Mesendoderm (in vitro differentiated cells): ENCODE measurements at regions not wholly inside any gene's neighbourhood (a gene's known extent, or its start where the extent isn't known, plus 50 kb on each side); places are given as distances from the start of the nearest gene placed in this dataset.

Experiments
- DNase-seq: peaks from one replicate; pipeline ENCODE4 v3.0.0; 2013
- H2AK5ac ChIP-seq: 2 replicates; pipeline ENCODE4 v1.6.1; 2013; ENCODE audit warnings: low read length, inconsistent platforms
- H2BK120ac ChIP-seq: 2 replicates; pipeline ENCODE4 v1.6.1; 2013; ENCODE audit warnings: low read depth, mild to moderate bottlenecking, low read length, moderate library complexity, mixed read lengths
- H2BK15ac ChIP-seq: replicated peaks from 2 replicates; pipeline ENCODE4 v1.6.1; 2013; ENCODE audit warnings: low read depth, mild to moderate bottlenecking, moderate library complexity
- H2BK5ac ChIP-seq: 2 replicates; pipeline ENCODE4 v1.6.1; 2013; ENCODE audit warnings: low read length, inconsistent platforms
- H3K18ac ChIP-seq: 2 replicates; pipeline ENCODE4 v1.6.1; 2013; ENCODE audit warnings: mild to moderate bottlenecking, low read length, mixed read lengths
- H3K23ac ChIP-seq: one replicate; pipeline ENCODE4 v1.6.1; 2013; ENCODE audit warnings: low read length
- H3K27ac ChIP-seq: 2 replicates; pipeline ENCODE4 v1.5.1; 2013; ENCODE audit warnings: low read depth, mild to moderate bottlenecking, inconsistent platforms, low read length, moderate library complexity
- H3K27me3 ChIP-seq: 2 replicates; pipeline ENCODE4 v1.6.1; 2013; ENCODE audit warnings: low read length, control low read depth, mild to moderate bottlenecking, inconsistent platforms; ENCODE audit not compliant: insufficient read depth, poor library complexity
- H3K36me3 ChIP-seq: 2 replicates; pipeline ENCODE4 v1.6.1; 2013; ENCODE audit warnings: low read length, inconsistent platforms; ENCODE audit not compliant: control insufficient read depth, insufficient read depth
- H3K4ac ChIP-seq: one replicate; pipeline ENCODE4 v1.6.1; 2013; ENCODE audit warnings: low read depth, mild to moderate bottlenecking, low read length, moderate library complexity
- H3K4me1 ChIP-seq: 2 replicates; pipeline ENCODE4 v1.6.1; 2013; ENCODE audit warnings: low read depth, low read length, inconsistent platforms; ENCODE audit not compliant: control insufficient read depth
- H3K4me2 ChIP-seq: 2 replicates; pipeline ENCODE4 v1.6.1; 2013; ENCODE audit warnings: low read length
- H3K4me3 ChIP-seq: 2 replicates; pipeline ENCODE4 v1.5.1; 2013; ENCODE audit warnings: mild to moderate bottlenecking, low read length
- H3K56ac ChIP-seq: one replicate; pipeline ENCODE4 v1.6.1; 2013; ENCODE audit warnings: low read length
- H3K79me1 ChIP-seq: 2 replicates; pipeline ENCODE4 v1.6.1; 2013; ENCODE audit warnings: low read length, inconsistent platforms
- H3K79me2 ChIP-seq: 2 replicates; pipeline ENCODE4 v1.6.1; 2013; ENCODE audit warnings: mild to moderate bottlenecking, low read length; ENCODE audit not compliant: control insufficient read depth, insufficient read depth
- H3K9ac ChIP-seq: 2 replicates; pipeline ENCODE4 v1.6.1; 2013; ENCODE audit warnings: low read length, inconsistent platforms
- H4K5ac ChIP-seq: one replicate; pipeline ENCODE4 v1.6.1; 2013; ENCODE audit warnings: low read length
- H4K8ac ChIP-seq: one replicate; pipeline ENCODE4 v1.6.1; 2013; ENCODE audit warnings: low read depth, mild to moderate bottlenecking, control low read depth, low read length, moderate library complexity
- WGBS: extraction: QIAGEN DNeasy Blood & Tissue Kit; methylation state at CpG from one replicate; pipeline ENCODE4 v1.1.7; 2013; ENCODE audit warnings: low lambda C conversion rate, missing lambda C conversion rate; ENCODE audit not compliant: insufficient coverage; ENCODE audit errors: extremely low coverage; 5-methylcytosine and 5-hydroxymethylcytosine counted together

GRCh38 chr10:105605918-105606317 lies 964.8 kb downstream of the SORCS3 start:
- no peak overlapping the region for H3K18ac ChIP-seq
- no peak overlapping the region for H3K4me3 ChIP-seq
- no peak overlapping the region for H3K4ac ChIP-seq
- H4K5ac ChIP-seq: no peak overlapping the region
- DNase-seq: peak; percentile 11
- H4K8ac ChIP-seq: no peak overlapping the region
- H3K23ac ChIP-seq: no peak overlapping the region
- H3K27ac ChIP-seq: no peak overlapping the region
- no peaks in the 10 kb centered on the region for H3K79me2 ChIP-seq
- H3K4me2 ChIP-seq: no peak overlapping the region
- H3K56ac ChIP-seq: no peak overlapping the region
- H3K79me1 ChIP-seq: no peaks in the 10 kb centered on the region
- H2BK120ac ChIP-seq: no peak overlapping the region
- no peak overlapping the region for H2AK5ac ChIP-seq
- H2BK15ac ChIP-seq: no peak overlapping the region
- no peak overlapping the region for H3K9ac ChIP-seq
- no peaks in the 10 kb centered on the region for H3K4me1 ChIP-seq
- H3K27me3 ChIP-seq: no peaks in the 10 kb centered on the region
- H2BK5ac ChIP-seq: no peak overlapping the region
- H3K36me3 ChIP-seq: no peaks in the 10 kb centered on the region

GRCh38 chr10:105605104-105605503 lies 964.0 kb downstream of the SORCS3 start:
- Histone ChIP-seq H3K27ac (no peak overlapping the region), H2BK15ac (no peak overlapping the region), H2BK5ac (no peak overlapping the region), H3K79me2 (no peaks in the 10 kb centered on the region), H3K36me3 (no peaks in the 10 kb centered on the region), H3K56ac (no peak overlapping the region), H3K23ac (no peak overlapping the region), H3K4me1 (no peaks in the 10 kb centered on the region), H4K8ac (no peak overlapping the region), H2BK120ac (no peak overlapping the region), H3K18ac (no peak overlapping the region), H3K9ac (no peak overlapping the region), H3K4me2 (no peak overlapping the region), H3K27me3 (no peaks in the 10 kb centered on the region), H3K79me1 (no peaks in the 10 kb centered on the region), H3K4me3 (no peak overlapping the region), H2AK5ac (no peak overlapping the region), H4K5ac (no peak overlapping the region), H3K4ac (no peak overlapping the region)
- no peak for DNase-seq
- no CpG with 5 or more reads among the region's 3 CpGs for WGBS

GRCh38 chr10:105598207-105598606 lies 957.1 kb downstream of the SORCS3 start:
- Histone ChIP-seq H3K9ac (no peak overlapping the region), H3K18ac (no peak overlapping the region), H3K4me1 (no peaks in the 10 kb centered on the region), H2BK15ac (no peak overlapping the region), H3K23ac (no peak overlapping the region), H3K36me3 (no peaks in the 10 kb centered on the region), H3K79me2 (no peaks in the 10 kb centered on the region), H4K5ac (no peak overlapping the region), H3K27ac (no peak overlapping the region), H3K4ac (no peak overlapping the region), H3K4me2 (no peak overlapping the region), H2BK120ac (no peak overlapping the region), H3K27me3 (no peaks in the 10 kb centered on the region), H2AK5ac (no peak overlapping the region), H3K79me1 (no peaks in the 10 kb centered on the region), H2BK5ac (no peak overlapping the region), H4K8ac (no peak overlapping the region), H3K4me3 (no peak overlapping the region), H3K56ac (no peak overlapping the region)
- no CpG with 5 or more reads among the region's 1 CpG for WGBS
- DNase-seq: peak; percentile 47

- H3K79me2 ChIP-seq: no peaks in the 10 kb centered on the region
- H3K18ac ChIP-seq: no peak overlapping the region
- H4K8ac ChIP-seq: no peak overlapping the region
- no peaks in the 10 kb centered on the region for H3K27me3 ChIP-seq
- no peak overlapping the region for H3K9ac ChIP-seq
- peak overlapping the region; percentile 19 for H2BK15ac ChIP-seq
- no peak overlapping the region for H3K56ac ChIP-seq
- no peak overlapping the region for H3K4me3 ChIP-seq
- no peak overlapping the region for H4K5ac ChIP-seq
- H3K79me1 ChIP-seq: no peaks in the 10 kb centered on the region
- H2BK5ac ChIP-seq: no peak overlapping the region
- no peaks in the 10 kb centered on the region for H3K4me1 ChIP-seq
- WGBS: no CpG with 5 or more reads among the region's 1 CpG
- DNase-seq: no peak
- H3K4ac ChIP-seq: no peak overlapping the region
- no peak overlapping the region for H3K23ac ChIP-seq
- no peak overlapping the region for H2AK5ac ChIP-seq
- no peak overlapping the region for H3K27ac ChIP-seq
- no peaks in the 10 kb centered on the region for H3K36me3 ChIP-seq
- H3K4me2 ChIP-seq: no peak overlapping the region
- H2BK120ac ChIP-seq: no peak overlapping the region
Observed at GRCh38 chr10:105597312-105597711, 956.2 kb downstream of the SORCS3 start.

GRCh38 chr10:105596749-105597148 lies 955.7 kb downstream of the SORCS3 start:
- no peak overlapping the region for H3K9ac ChIP-seq
- no peak overlapping the region for H2BK5ac ChIP-seq
- no peak overlapping the region for H3K27ac ChIP-seq
- no peaks in the 10 kb centered on the region for H3K4me1 ChIP-seq
- no peak overlapping the region for H3K4me2 ChIP-seq
- no peak overlapping the region for H3K23ac ChIP-seq
- no peak overlapping the region for H3K4ac ChIP-seq
- WGBS: no CpG with 5 or more reads among the region's 3 CpGs
- no peak overlapping the region for H2BK15ac ChIP-seq
- no peak overlapping the region for H3K56ac ChIP-seq
- H2BK120ac ChIP-seq: no peak overlapping the region
- H3K79me2 ChIP-seq: no peaks in the 10 kb centered on the region
- H3K79me1 ChIP-seq: no peaks in the 10 kb centered on the region
- DNase-seq: no peak
- H3K18ac ChIP-seq: no peak overlapping the region
- H4K8ac ChIP-seq: no peak overlapping the region
- no peaks in the 10 kb centered on the region for H3K36me3 ChIP-seq
- H4K5ac ChIP-seq: no peak overlapping the region
- H3K27me3 ChIP-seq: no peaks in the 10 kb centered on the region
- no peak overlapping the region for H3K4me3 ChIP-seq
- H2AK5ac ChIP-seq: no peak overlapping the region

GRCh38 chr10:105594296-105594695 lies 953.2 kb downstream of the SORCS3 start:
- no peak overlapping the region for H4K8ac ChIP-seq
- WGBS: no CpG with 5 or more reads among the region's 2 CpGs
- no peak overlapping the region for H2BK15ac ChIP-seq
- H3K18ac ChIP-seq: no peak overlapping the region
- no peaks in the 10 kb centered on the region for H3K79me1 ChIP-seq
- no peak overlapping the region for H3K4me3 ChIP-seq
- H3K4me2 ChIP-seq: no peak overlapping the region
- H2BK5ac ChIP-seq: no peak overlapping the region
- no peak overlapping the region for H3K4ac ChIP-seq
- no peaks in the 10 kb centered on the region for H3K79me2 ChIP-seq
- H2BK120ac ChIP-seq: no peak overlapping the region
- H3K36me3 ChIP-seq: no peaks in the 10 kb centered on the region
- no peak for DNase-seq
- no peak overlapping the region for H3K9ac ChIP-seq
- no peak overlapping the region for H3K23ac ChIP-seq
- H2AK5ac ChIP-seq: no peak overlapping the region
- no peaks in the 10 kb centered on the region for H3K27me3 ChIP-seq
- H4K5ac ChIP-seq: no peak overlapping the region
- H3K27ac ChIP-seq: no peak overlapping the region
- no peak overlapping the region for H3K56ac ChIP-seq
- no peaks in the 10 kb centered on the region for H3K4me1 ChIP-seq
